Activated T-cell treated with anti-CD3 and anti-CD28 coated beads, Interleukin-2, amount 50 U/mL, for 4 hours (primary cell): ENCODE measurements at regions not wholly inside any gene's neighbourhood (a gene's known extent, or its start where the extent isn't known, plus 50 kb on each side); places are given as distances from the start of the nearest gene placed in this dataset.

Source experiments
- ATAC-seq, 2 donors: fragments of 200-7000 bp; cut with Tn5 transposase; one replicate each; pipeline ENCODE4 v1.10.0; 2021
- DNase-seq: peaks from one replicate; pipeline ENCODE4 v3.0.0-alpha.2; 2020
- H3K27me3 Mint-ChIP-seq: one replicate; pipeline ENCODE4 v1.8.0; 2021; ENCODE audit warnings: low read depth, mixed read lengths
- H3K36me3 Mint-ChIP-seq: one replicate; pipeline ENCODE4 v1.8.0; 2022; ENCODE audit warnings: mixed read lengths; ENCODE audit not compliant: insufficient read depth
- H3K4me1 Mint-ChIP-seq: one replicate; pipeline ENCODE4 v1.8.0; 2021; ENCODE audit warnings: low read depth, mixed read lengths
- H3K4me3 Mint-ChIP-seq: one replicate; pipeline ENCODE4 v1.8.0; 2021; ENCODE audit warnings: mild to moderate bottlenecking, moderate library complexity, mixed read lengths
- H3K9me3 Mint-ChIP-seq: one replicate; pipeline ENCODE4 v1.8.0; 2021; ENCODE audit warnings: mixed read lengths

GRCh38 chr16:62383941-62384340, 347.7 kb upstream of the CDH8 start:
- peaks cover 27% of the 10 kb centered on the region for H3K9me3 Mint-ChIP-seq
- ATAC-seq (no peak), DNase-seq (no peak)
- H3K4me1 Mint-ChIP-seq, result no peaks in the 10 kb centered on the region
- no peaks in the 10 kb centered on the region for H3K27me3 Mint-ChIP-seq
- no peak overlapping the region for H3K4me3 Mint-ChIP-seq
- H3K36me3 Mint-ChIP-seq, result no peaks in the 10 kb centered on the region

DNA sequence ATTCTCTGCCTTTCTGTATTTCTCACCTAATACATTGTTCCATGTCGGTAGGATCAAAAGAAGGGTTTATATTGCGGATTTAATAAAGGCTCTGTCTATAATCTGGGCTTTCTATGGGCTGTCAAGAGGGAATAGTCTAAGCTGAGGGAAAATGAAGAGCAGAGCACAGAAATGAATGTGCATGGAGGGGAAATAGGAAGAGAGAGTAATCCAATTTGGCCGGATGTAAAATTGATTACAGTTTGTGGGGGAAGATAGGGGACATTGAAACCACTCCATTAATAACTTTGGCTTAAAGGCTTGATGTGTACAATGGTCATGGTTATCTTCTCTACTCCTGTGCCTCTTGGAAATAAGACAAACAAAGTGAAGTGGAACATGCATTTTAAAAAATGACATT, 334.2 kb upstream of the CDH8 start:
- Mint-ChIP-seq H3K4me3 (no peak overlapping the region), H3K36me3 (no peaks in the 10 kb centered on the region), H3K4me1 (no peaks in the 10 kb centered on the region), H3K27me3 (no peaks in the 10 kb centered on the region), H3K9me3 (peaks cover 17% of the 10 kb centered on the region)
- no peak for ATAC-seq
- DNase-seq, result no peak

GRCh38 chr16:62363501-62363900, 327.3 kb upstream of the CDH8 start:
- peaks cover 22% of the 10 kb centered on the region for H3K9me3 Mint-ChIP-seq

DNA sequence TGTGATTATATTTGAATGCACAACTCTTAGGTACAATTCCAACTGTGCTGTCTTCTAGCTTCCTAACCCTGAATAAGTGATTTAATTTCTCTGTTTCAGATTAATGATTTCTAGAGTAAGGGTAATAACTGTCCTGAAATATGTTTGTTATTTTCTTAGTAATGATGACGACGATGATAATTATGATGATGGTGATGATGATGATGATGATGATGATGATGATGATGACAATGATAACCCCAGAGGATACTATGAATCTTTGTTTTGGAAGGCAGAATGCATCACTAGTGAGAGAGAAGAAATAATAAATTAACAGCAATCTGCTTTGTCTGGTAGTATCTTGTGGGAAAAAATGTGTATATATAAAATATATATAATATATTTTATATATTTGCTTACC, 317.1 kb upstream of the CDH8 start:
- peaks cover 25% of the 10 kb centered on the region for H3K9me3 Mint-ChIP-seq
- no peak for DNase-seq
- H3K27me3 Mint-ChIP-seq, result no peaks in the 10 kb centered on the region
- H3K4me3 Mint-ChIP-seq, result no peak overlapping the region
- H3K36me3 Mint-ChIP-seq, result no peaks in the 10 kb centered on the region
- ATAC-seq, result no peak
- H3K4me1 Mint-ChIP-seq, result no peaks in the 10 kb centered on the region

More at GRCh38 chr16:62363501-62363900, 327.3 kb upstream of the CDH8 start:
- ATAC-seq, result no peak
- DNase-seq, result no peak
- Mint-ChIP-seq H3K36me3 (no peaks in the 10 kb centered on the region), H3K4me3 (no peak overlapping the region), H3K4me1 (no peaks in the 10 kb centered on the region), H3K27me3 (no peaks in the 10 kb centered on the region)

- no peaks in the 10 kb centered on the region for H3K36me3 Mint-ChIP-seq
- peaks cover 24% of the 10 kb centered on the region for H3K9me3 Mint-ChIP-seq
- H3K4me1 Mint-ChIP-seq, result no peaks in the 10 kb centered on the region
- DNase-seq (no peak), ATAC-seq (no peak)
- H3K27me3 Mint-ChIP-seq, result no peaks in the 10 kb centered on the region
- no peak overlapping the region for H3K4me3 Mint-ChIP-seq
Measured at GRCh38 chr16:62342216-62342615, 306.0 kb upstream of the CDH8 start.

DNA sequence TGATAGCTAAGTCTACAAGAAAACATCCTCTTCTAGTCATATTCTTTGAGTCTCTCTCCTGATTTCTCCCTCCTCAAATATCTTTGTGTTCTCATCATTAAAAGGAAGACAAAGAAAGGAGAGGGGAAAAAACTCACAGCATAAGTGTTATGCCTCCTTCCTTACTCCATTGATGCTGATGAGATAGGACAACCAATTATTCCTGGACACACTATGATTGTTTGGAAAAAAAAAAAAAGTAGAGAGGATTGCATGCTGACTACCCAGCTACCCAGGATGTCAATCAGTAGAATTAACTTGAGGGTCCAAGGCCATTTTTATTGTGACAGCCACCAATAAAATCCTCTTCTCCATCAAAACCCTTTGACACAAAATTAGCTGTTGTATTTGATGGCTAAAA, 299.1 kb upstream of the CDH8 start:
- Mint-ChIP-seq H3K9me3 (peaks cover 18% of the 10 kb centered on the region), H3K4me1 (no peaks in the 10 kb centered on the region), H3K27me3 (no peaks in the 10 kb centered on the region), H3K36me3 (no peaks in the 10 kb centered on the region), H3K4me3 (no peak overlapping the region)
- DNase-seq (no peak), ATAC-seq (no peak)

DNA sequence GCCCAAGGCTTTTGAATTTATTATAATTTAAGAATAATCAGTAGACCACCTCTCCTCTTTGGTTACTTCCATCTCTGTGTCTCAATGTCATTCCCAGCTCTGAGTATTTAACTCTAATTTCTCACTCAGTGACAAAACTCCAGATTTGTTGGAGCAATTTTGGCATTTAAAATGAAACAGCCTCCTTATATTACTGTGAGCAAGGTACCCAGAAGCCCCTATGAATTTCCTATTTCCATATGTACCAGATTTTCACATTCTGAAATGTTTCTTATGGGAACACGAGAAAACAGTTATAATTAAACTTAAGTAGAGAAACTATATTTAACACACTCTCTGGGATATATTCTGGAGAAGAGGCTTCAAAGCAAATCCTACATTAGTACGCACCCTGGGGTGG, 285.4 kb upstream of the CDH8 start:
- Mint-ChIP-seq H3K36me3 (no peaks in the 10 kb centered on the region), H3K27me3 (no peaks in the 10 kb centered on the region), H3K4me1 (no peaks in the 10 kb centered on the region), H3K9me3 (peaks cover 14% of the 10 kb centered on the region), H3K4me3 (no peak overlapping the region)
- ATAC-seq (no peak), DNase-seq (no peak)

- Mint-ChIP-seq H3K27me3 (no peaks in the 10 kb centered on the region), H3K9me3 (peaks cover 33% of the 10 kb centered on the region), H3K4me3 (no peak overlapping the region), H3K4me1 (no peaks in the 10 kb centered on the region), H3K36me3 (no peaks in the 10 kb centered on the region)
- DNase-seq (no peak), ATAC-seq (no peak)
Measured at GRCh38 chr16:62298600-62298999, 262.4 kb upstream of the CDH8 start.

GRCh38 chr16:62294213-62294972, 258.2 kb upstream of the CDH8 start:
- Mint-ChIP-seq H3K27me3 (no peaks in the 10 kb centered on the region), H3K4me3 (no peak overlapping the region), H3K9me3 (peaks cover 25% of the 10 kb centered on the region), H3K4me1 (no peaks in the 10 kb centered on the region), H3K36me3 (no peaks in the 10 kb centered on the region)
- no peak for DNase-seq
- no peak for ATAC-seq

- ATAC-seq, result no peak
- peaks cover 15% of the 10 kb centered on the region for H3K9me3 Mint-ChIP-seq
Measured at GRCh38 chr16:62288990-62289629, 252.9 kb upstream of the CDH8 start.

GRCh38 chr16:62280506-62280905, 244.3 kb upstream of the CDH8 start:
- ATAC-seq, result no peak
- DNase-seq, result no peak
- Mint-ChIP-seq H3K4me1 (no peaks in the 10 kb centered on the region), H3K27me3 (no peaks in the 10 kb centered on the region), H3K4me3 (no peak overlapping the region), H3K36me3 (no peaks in the 10 kb centered on the region), H3K9me3 (peaks cover 7% of the 10 kb centered on the region)

More at GRCh38 chr16:62288990-62289629, 252.9 kb upstream of the CDH8 start:
- H3K4me1 Mint-ChIP-seq, result no peaks in the 10 kb centered on the region
- no peak overlapping the region for H3K4me3 Mint-ChIP-seq
- no peak for DNase-seq
- no peaks in the 10 kb centered on the region for H3K36me3 Mint-ChIP-seq
- no peaks in the 10 kb centered on the region for H3K27me3 Mint-ChIP-seq

- Mint-ChIP-seq H3K27me3 (no peaks in the 10 kb centered on the region), H3K36me3 (no peaks in the 10 kb centered on the region), H3K4me1 (no peaks in the 10 kb centered on the region), H3K9me3 (peaks cover 23% of the 10 kb centered on the region), H3K4me3 (no peak overlapping the region)
- ATAC-seq (no peak), DNase-seq (no peak)
Measured at GRCh38 chr16:62277942-62278341, 241.7 kb upstream of the CDH8 start.

GRCh38 chr16:62276637-62277036, 240.4 kb upstream of the CDH8 start:
- ATAC-seq (no peak), DNase-seq (no peak)
- Mint-ChIP-seq H3K9me3 (peaks cover 26% of the 10 kb centered on the region), H3K36me3 (no peaks in the 10 kb centered on the region), H3K27me3 (no peaks in the 10 kb centered on the region), H3K4me3 (no peak overlapping the region), H3K4me1 (no peaks in the 10 kb centered on the region)

DNA sequence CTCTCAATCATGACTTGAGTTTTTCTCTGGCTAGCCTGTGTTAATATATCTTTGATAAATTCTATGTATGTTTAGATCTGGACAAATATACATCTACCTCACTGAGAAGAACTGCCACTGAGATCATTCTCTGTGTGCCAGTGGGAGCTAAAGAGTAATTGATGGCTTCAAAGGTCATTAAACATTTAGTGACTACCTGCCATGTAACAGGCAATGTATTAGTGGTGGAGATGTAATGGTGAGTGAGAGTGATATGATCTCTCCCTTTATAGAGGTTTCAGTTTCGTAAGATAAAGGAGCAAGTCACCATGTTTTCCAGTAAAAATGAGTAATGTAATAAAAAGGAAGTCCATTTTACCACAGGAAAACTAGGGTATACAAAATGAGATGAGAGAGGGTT, 235.8 kb upstream of the CDH8 start:
- no peaks in the 10 kb centered on the region for H3K4me1 Mint-ChIP-seq
- no peak overlapping the region for H3K4me3 Mint-ChIP-seq
- no peak for ATAC-seq
- H3K27me3 Mint-ChIP-seq, result no peaks in the 10 kb centered on the region
- H3K9me3 Mint-ChIP-seq, result peaks cover 34% of the 10 kb centered on the region
- DNase-seq, result no peak
- no peaks in the 10 kb centered on the region for H3K36me3 Mint-ChIP-seq

- DNase-seq, result no peak
- H3K4me1 Mint-ChIP-seq, result no peaks in the 10 kb centered on the region
- no peaks in the 10 kb centered on the region for H3K36me3 Mint-ChIP-seq
- no peak for ATAC-seq
- H3K27me3 Mint-ChIP-seq, result no peaks in the 10 kb centered on the region
- peaks cover 23% of the 10 kb centered on the region for H3K9me3 Mint-ChIP-seq
- no peak overlapping the region for H3K4me3 Mint-ChIP-seq
Measured at GRCh38 chr16:62261760-62262159, 225.5 kb upstream of the CDH8 start.
